ENCODE measurements at regions not wholly inside any gene's neighbourhood (a gene's known extent, or its start where the extent isn't known, plus 50 kb on each side); places are given as distances from the start of the nearest gene placed in this dataset.

DNA sequence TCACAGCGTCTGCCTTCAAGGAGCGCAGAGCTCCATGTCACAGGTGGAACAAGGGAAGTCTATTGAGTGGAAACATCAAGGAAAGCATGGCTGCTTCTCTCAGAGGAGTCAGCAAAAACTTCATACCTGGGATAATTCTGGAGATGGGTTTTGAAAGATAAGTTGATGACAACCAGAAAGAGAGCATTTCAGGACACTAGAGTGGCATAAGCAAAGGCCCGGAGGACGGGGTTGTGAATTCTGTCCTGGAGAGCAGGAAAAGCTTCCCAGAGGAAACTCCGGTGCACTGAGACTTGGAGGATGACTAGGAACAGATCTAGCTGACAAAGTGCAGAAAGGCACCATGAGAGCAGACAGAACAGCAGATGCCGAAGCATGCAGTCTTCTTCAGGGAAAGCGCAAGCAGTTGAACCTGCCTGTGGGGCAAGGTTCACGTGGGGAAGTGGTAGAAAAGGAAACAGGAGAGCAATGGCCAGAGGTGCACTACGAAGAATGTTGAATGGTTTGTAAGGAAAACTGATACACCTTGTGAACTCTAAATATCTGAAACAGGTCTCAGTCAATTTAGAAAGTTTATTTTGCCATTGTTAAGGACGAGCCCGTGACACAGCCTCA, 222.9 kb downstream of the PLPP3 start:
- WGBS: 96% methylated on average over 11 of the region's 11 CpGs
- Histone ChIP-seq H3K27ac (no peak overlapping the region), H3K4me3 (no peak overlapping the region), H3K36me3 (no peaks in the 10 kb centered on the region), H3K27me3 (replicated peaks; ENCODE audit: insufficient read depth) (no peaks in the 10 kb centered on the region), H3K4me1 (replicated peaks) (no peaks in the 10 kb centered on the region), H3K9me3 (no peaks in the 10 kb centered on the region)
- TF ChIP-seq, protein P1, sequence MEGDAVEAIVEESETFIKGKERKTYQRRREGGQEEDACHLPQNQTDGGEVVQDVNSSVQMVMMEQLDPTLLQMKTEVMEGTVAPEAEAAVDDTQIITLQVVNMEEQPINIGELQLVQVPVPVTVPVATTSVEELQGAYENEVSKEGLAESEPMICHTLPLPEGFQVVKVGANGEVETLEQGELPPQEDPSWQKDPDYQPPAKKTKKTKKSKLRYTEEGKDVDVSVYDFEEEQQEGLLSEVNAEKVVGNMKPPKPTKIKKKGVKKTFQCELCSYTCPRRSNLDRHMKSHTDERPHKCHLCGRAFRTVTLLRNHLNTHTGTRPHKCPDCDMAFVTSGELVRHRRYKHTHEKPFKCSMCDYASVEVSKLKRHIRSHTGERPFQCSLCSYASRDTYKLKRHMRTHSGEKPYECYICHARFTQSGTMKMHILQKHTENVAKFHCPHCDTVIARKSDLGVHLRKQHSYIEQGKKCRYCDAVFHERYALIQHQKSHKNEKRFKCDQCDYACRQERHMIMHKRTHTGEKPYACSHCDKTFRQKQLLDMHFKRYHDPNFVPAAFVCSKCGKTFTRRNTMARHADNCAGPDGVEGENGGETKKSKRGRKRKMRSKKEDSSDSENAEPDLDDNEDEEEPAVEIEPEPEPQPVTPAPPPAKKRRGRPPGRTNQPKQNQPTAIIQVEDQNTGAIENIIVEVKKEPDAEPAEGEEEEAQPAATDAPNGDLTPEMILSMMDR (IDR thresholded peaks at IDR 0.05): no peak
- TF ChIP-seq POLR2AphosphoS5 (IDR thresholded peaks at IDR 0.05) (no peak), POLR2A (IDR thresholded peaks at IDR 0.05) (no peak)
- intact Hi-C loops (cut with DNase I): no loop called here
- DNase-seq (ENCODE audit: low spot score): no peak

DNA sequence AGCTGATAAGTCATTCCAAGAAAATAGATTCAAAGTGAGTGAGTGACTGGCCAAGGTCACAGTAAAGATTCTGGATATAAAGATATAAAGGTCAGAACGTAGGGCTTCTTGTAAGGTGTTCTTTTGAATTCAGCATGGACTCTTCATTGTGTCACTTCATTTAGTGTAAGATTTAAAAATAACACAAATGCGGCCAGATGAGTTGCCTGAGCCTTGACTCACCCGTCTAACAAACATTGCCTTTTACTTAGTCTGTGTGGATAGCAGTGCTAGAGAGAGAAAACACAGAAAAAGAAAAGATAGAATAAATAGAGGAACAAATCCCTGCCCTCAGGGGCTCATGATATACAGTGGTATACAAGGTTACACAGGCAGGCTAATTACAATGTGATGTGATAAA, 223.4 kb downstream of the PLPP3 start:
- Histone ChIP-seq H3K36me3 (no peaks in the 10 kb centered on the region), H3K27me3 (replicated peaks; ENCODE audit: insufficient read depth) (no peaks in the 10 kb centered on the region), H3K4me1 (replicated peaks) (no peaks in the 10 kb centered on the region), H3K27ac (no peak overlapping the region), H3K9me3 (no peaks in the 10 kb centered on the region), H3K4me3 (no peak overlapping the region)
- 86% methylated on average over 3 of the region's 3 CpGs for WGBS
- TF ChIP-seq POLR2AphosphoS5 (IDR thresholded peaks at IDR 0.05): no peak
- TF ChIP-seq POLR2A (IDR thresholded peaks at IDR 0.05): no peak
- TF ChIP-seq, protein P1 (IDR thresholded peaks at IDR 0.05): no peak
- no peak for DNase-seq (ENCODE audit: low spot score)
- intact Hi-C loops (cut with DNase I): no loop called here

DNA sequence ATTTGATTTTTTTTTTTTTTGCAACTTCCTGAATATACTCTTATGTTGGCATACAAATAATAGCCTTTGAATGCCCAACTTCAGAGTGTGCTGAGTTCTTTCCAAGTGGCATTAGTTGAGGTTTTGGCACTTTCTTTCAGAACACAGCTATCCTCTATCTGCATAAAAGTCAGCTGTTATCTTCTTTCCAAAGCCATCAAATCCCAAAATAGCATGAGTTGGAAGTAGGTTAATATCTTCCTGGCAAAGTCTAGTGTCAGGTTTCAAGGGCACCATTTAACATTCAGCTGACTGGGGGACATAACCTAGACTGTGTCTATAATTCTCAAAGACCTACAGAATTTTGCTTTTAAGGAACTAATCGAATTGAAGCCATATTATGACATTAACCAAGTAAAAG, 223.9 kb downstream of the PLPP3 start:
- H3K36me3 ChIP-seq: no peaks in the 10 kb centered on the region
- intact Hi-C loops (cut with DNase I): no loop called here

DNA sequence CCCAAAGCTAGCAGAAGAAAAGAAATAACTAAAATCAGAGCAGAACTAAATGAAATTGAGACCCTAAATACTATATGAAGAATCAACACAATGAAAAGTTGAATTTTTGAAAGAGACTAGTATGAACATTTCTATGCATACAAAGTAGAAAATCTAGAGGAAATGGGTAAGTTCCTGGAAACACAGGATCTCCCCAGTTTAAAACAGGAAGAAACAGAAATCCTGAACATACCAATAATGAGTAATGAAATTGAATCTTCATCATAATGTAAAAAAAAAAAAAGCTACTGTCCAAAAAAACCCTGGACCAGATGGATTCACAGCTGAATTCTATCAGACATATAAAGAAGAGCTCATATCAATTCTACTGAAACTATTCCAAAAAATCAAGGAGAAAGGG, 233.5 kb downstream of the PLPP3 start:
- no peak overlapping the region for H3K27ac ChIP-seq
- no peaks in the 10 kb centered on the region for H3K27me3 ChIP-seq (replicated peaks; ENCODE audit: insufficient read depth)
- no peaks in the 10 kb centered on the region for H3K36me3 ChIP-seq
- no peaks in the 10 kb centered on the region for H3K4me1 ChIP-seq (replicated peaks)
- intact Hi-C loops (cut with DNase I): no loop called here
- DNase-seq (ENCODE audit: low spot score): no peak
- TF ChIP-seq, protein P1 (IDR thresholded peaks at IDR 0.05): no peak
- TF ChIP-seq POLR2AphosphoS5 (IDR thresholded peaks at IDR 0.05): no peak
- TF ChIP-seq POLR2A (IDR thresholded peaks at IDR 0.05): no peak
- H3K4me3 ChIP-seq: no peak overlapping the region
- H3K9me3 ChIP-seq: no peaks in the 10 kb centered on the region

More for the DNA sequence above, 223.9 kb downstream of the PLPP3 start:
- no peak for DNase-seq (ENCODE audit: low spot score)
- H3K9me3 ChIP-seq: no peaks in the 10 kb centered on the region
- H3K27ac ChIP-seq: no peak overlapping the region
- WGBS: 91% methylated on average over 1 of the region's 1 CpG
- H3K4me3 ChIP-seq: no peak overlapping the region
- TF ChIP-seq, protein P1 (IDR thresholded peaks at IDR 0.05): no peak
- TF ChIP-seq POLR2A (IDR thresholded peaks at IDR 0.05) (no peak), POLR2AphosphoS5 (IDR thresholded peaks at IDR 0.05) (no peak)
- H3K4me1 ChIP-seq (replicated peaks): no peaks in the 10 kb centered on the region
- no peaks in the 10 kb centered on the region for H3K27me3 ChIP-seq (replicated peaks; ENCODE audit: insufficient read depth)

DNA sequence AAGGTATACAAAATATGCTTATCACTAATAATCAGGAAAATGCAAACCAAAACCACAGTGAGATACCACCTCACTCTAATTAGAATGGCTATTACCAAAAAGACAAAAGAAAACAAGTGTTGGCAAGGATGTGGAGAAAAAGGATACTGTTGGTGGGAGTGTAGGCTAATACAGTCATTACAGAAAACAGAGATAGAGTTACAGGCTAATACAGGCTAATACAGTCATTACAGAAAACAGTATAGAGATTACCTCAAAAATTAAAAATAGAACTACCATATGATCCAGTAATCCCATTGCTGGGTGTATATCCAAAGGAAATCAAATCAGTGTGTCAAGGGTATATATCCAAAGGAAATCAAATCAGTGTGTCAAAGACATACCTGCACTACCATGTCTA, 238.4 kb downstream of the PLPP3 start:
- Histone ChIP-seq H3K4me1 (replicated peaks) (no peaks in the 10 kb centered on the region), H3K27ac (no peak overlapping the region), H3K4me3 (no peak overlapping the region), H3K9me3 (no peaks in the 10 kb centered on the region), H3K27me3 (replicated peaks; ENCODE audit: insufficient read depth) (no peaks in the 10 kb centered on the region), H3K36me3 (no peaks in the 10 kb centered on the region)
- TF ChIP-seq POLR2AphosphoS5 (IDR thresholded peaks at IDR 0.05) (no peak), POLR2A (IDR thresholded peaks at IDR 0.05) (no peak)
- TF ChIP-seq, protein P1 (IDR thresholded peaks at IDR 0.05): no peak
- intact Hi-C loops (cut with DNase I): no loop called here
- no peak for DNase-seq (ENCODE audit: low spot score)

Data from prostate gland (tissue), 2 donors.